ENCODE measurements at regions not wholly inside any gene's neighbourhood (a gene's known extent, or its start where the extent isn't known, plus 50 kb on each side); places are given as distances from the start of the nearest gene placed in this dataset.

GRCh38 chr4:179268791-179269190 lies 1826.6 kb upstream of the AGA start:
- TF ChIP-seq CTCF (IDR thresholded peaks at IDR 0.05; ENCODE audit: insufficient read depth, low read length) (no peak), SPI1 (IDR thresholded peaks at IDR 0.05; ENCODE audit: borderline replicate concordance, low read depth) (no peak), POLR2AphosphoS5 (IDR thresholded peaks at IDR 0.05; ENCODE audit: low read depth) (no peak), REST (IDR thresholded peaks at IDR 0.05; ENCODE audit: insufficient replicate concordance, low read depth) (no peak)

All from HL-60 (cell line).